B cell (primary cell): ENCODE measurements at regions not wholly inside any gene's neighbourhood (a gene's known extent, or its start where the extent isn't known, plus 50 kb on each side); places are given as distances from the start of the nearest gene placed in this dataset.

ENCODE experiments used
- CTCF ChIP-seq: fragments of 200-600 bp; IDR thresholded peaks from one replicate; pipeline ENCODE4 v1.8.0; 2022; ENCODE audit warnings: antibody characterized with exemption, mild to moderate bottlenecking
- EZH2 ChIP-seq: IDR thresholded peaks from 2 replicates; pipeline ENCODE4 v1.6.1; 2012; ENCODE audit warnings: borderline replicate concordance, low read depth, mild to moderate bottlenecking, moderate library complexity, low read length; ENCODE audit not compliant: insufficient read depth, poor library complexity, severe bottlenecking

DNA sequence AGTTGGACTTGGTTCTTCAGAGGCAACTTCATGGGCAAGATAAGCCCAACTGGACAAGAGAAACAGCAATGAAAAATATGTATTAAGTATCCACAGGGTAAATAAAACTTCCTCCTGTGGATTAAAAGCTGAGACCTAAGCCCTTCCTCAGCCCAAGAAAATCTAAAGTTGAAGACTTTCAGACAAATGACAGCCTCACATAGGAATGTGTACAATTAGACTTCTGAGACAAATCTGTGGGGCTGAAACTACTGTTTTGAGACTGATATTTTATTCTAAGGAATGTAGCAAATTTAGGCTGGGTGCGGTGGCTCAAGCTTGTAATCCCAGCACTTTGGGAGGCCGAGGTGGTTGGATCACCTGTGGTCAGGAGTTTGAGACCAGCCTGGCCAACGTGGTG is 74.2 kb upstream of the IL12A start:
- TF ChIP-seq CTCF (no peak), EZH2 (no peak)
